H9 (cell line): ENCODE measurements at regions not wholly inside any gene's neighbourhood (a gene's known extent, or its start where the extent isn't known, plus 50 kb on each side); places are given as distances from the start of the nearest gene placed in this dataset.

Experiments
- DNase-seq: peaks from one replicate; pipeline ENCODE4 v3.0.0-alpha.2; 2017
- H2AFZ ChIP-seq: one replicate; pipeline ENCODE4 v1.6.1; 2013; ENCODE audit warnings: mild to moderate bottlenecking, low read length, control low read depth, moderate library complexity
- H2AK5ac ChIP-seq: 2 replicates; pipeline ENCODE4 v1.6.1; 2013; ENCODE audit warnings: low read length, control low read depth, mixed read lengths; ENCODE audit not compliant: insufficient read length
- H2BK120ac ChIP-seq: one replicate; pipeline ENCODE4 v1.6.1; 2013; ENCODE audit warnings: low read depth, mild to moderate bottlenecking, low read length, control low read depth, inconsistent platforms; ENCODE audit not compliant: poor library complexity, severe bottlenecking
- H2BK12ac ChIP-seq: 2 replicates; pipeline ENCODE4 v1.6.1; 2013; ENCODE audit warnings: low read length, control low read depth, mixed read lengths, low read depth; ENCODE audit not compliant: insufficient read length
- H2BK15ac ChIP-seq: 2 replicates; pipeline ENCODE4 v1.6.1; 2013; ENCODE audit warnings: low read depth, low read length, control low read depth
- H2BK20ac ChIP-seq: one replicate; pipeline ENCODE4 v1.6.1; 2013; ENCODE audit warnings: low read depth, mild to moderate bottlenecking, low read length, control low read depth, inconsistent platforms; ENCODE audit not compliant: poor library complexity, severe bottlenecking
- H2BK5ac ChIP-seq: 2 replicates; pipeline ENCODE4 v1.6.1; 2013; ENCODE audit warnings: low read length, control low read depth, mixed read lengths; ENCODE audit not compliant: insufficient read length
- H3K14ac ChIP-seq: 2 replicates; pipeline ENCODE4 v1.6.1; 2013; ENCODE audit warnings: low read length, control low read depth; ENCODE audit not compliant: insufficient read depth
- H3K18ac ChIP-seq: 2 replicates; pipeline ENCODE4 v1.6.1; 2013; ENCODE audit warnings: low read depth, mild to moderate bottlenecking, mixed read lengths, low read length, control low read depth; ENCODE audit not compliant: insufficient read length
- H3K23ac ChIP-seq: 2 replicates; pipeline ENCODE4 v1.6.1; 2013; ENCODE audit warnings: low read length, control low read depth, mixed read lengths, low read depth; ENCODE audit not compliant: insufficient read length
- H3K23me2 ChIP-seq: 2 replicates; pipeline ENCODE4 v1.6.1; 2013; ENCODE audit warnings: low read depth, mild to moderate bottlenecking, mixed read lengths, low read length, control low read depth; ENCODE audit not compliant: insufficient read length, poor library complexity, severe bottlenecking
- H3K27ac ChIP-seq: 2 replicates; pipeline ENCODE4 v1.5.1; 2013; ENCODE audit warnings: low read length, control low read depth, mixed read lengths, low read depth; ENCODE audit not compliant: insufficient read length
- H3K27me3 ChIP-seq: 2 replicates; pipeline ENCODE4 v1.6.1; 2013; ENCODE audit warnings: low read length, control low read depth, inconsistent platforms; ENCODE audit not compliant: insufficient read depth
- H3K4ac ChIP-seq: 2 replicates; pipeline ENCODE4 v1.6.1; 2013; ENCODE audit warnings: low read depth, mild to moderate bottlenecking, control low read depth, inconsistent platforms, low read length, moderate library complexity
- H3K4me1 ChIP-seq: 2 replicates; pipeline ENCODE4 v1.6.1; 2013; ENCODE audit warnings: low read length, control low read depth, inconsistent platforms; ENCODE audit not compliant: insufficient read depth
- H3K4me2 ChIP-seq: 2 replicates; pipeline ENCODE4 v1.6.1; 2013; ENCODE audit warnings: low read length, control low read depth, mixed read lengths; ENCODE audit not compliant: insufficient read length, insufficient read depth
- H3K56ac ChIP-seq: 2 replicates; pipeline ENCODE4 v1.6.1; 2013; ENCODE audit warnings: low read depth, mild to moderate bottlenecking, mixed read lengths, low read length, control low read depth; ENCODE audit not compliant: insufficient read length
- H3K79me1 ChIP-seq: 2 replicates; pipeline ENCODE4 v1.6.1; 2013; ENCODE audit warnings: low read depth, mild to moderate bottlenecking, moderate library complexity, low read length, control low read depth, inconsistent platforms; ENCODE audit not compliant: insufficient read depth, poor library complexity, severe bottlenecking
- H3K79me2 ChIP-seq: 2 replicates; pipeline ENCODE4 v1.6.1; 2013; ENCODE audit warnings: low read length, control low read depth, inconsistent platforms; ENCODE audit not compliant: insufficient read depth
- H3K9ac ChIP-seq: 2 replicates; pipeline ENCODE4 v1.6.1; 2013; ENCODE audit warnings: low read length, control low read depth, mixed read lengths; ENCODE audit not compliant: insufficient read length; ENCODE audit errors: extremely low read depth
- H3K9me3 ChIP-seq: one replicate; pipeline ENCODE4 v1.6.1; 2013; ENCODE audit warnings: low read depth, low read length, inconsistent platforms; ENCODE audit not compliant: control insufficient read depth
- H3T11ph ChIP-seq: one replicate; pipeline ENCODE4 v1.6.1; 2013; ENCODE audit warnings: mild to moderate bottlenecking, low read length, control low read depth, inconsistent platforms
- H4K20me1 ChIP-seq: one replicate; pipeline ENCODE4 v1.6.1; 2013; ENCODE audit not compliant: control insufficient read depth, insufficient read length, insufficient read depth
- H4K5ac ChIP-seq: 2 replicates; pipeline ENCODE4 v1.6.1; 2013; ENCODE audit warnings: low read depth, mild to moderate bottlenecking, mixed read lengths, low read length, control low read depth; ENCODE audit not compliant: insufficient read length
- H4K8ac ChIP-seq: replicated peaks from 2 replicates; pipeline ENCODE4 v1.6.1; 2013; ENCODE audit warnings: low read length, control low read depth, mixed read lengths, low read depth; ENCODE audit not compliant: insufficient read length
- H4K91ac ChIP-seq: 2 replicates; pipeline ENCODE4 v1.6.1; 2013; ENCODE audit warnings: low read depth, mild to moderate bottlenecking, moderate library complexity, mixed read lengths, low read length, control low read depth; ENCODE audit not compliant: insufficient read length
- H3K27ac Mint-ChIP-seq, 3 experiments: 2 replicates in 2 of 3; 3 replicates in 1 of 3; pipeline ENCODE4 v1.8.0; 2020 to 2021; ENCODE audit warnings: mixed read lengths in 3 of 3, mild to moderate bottlenecking in 1 of 3, moderate library complexity in 1 of 3
- H3K27me3 Mint-ChIP-seq: 2 replicates; pipeline ENCODE4 v1.8.0; 2021; ENCODE audit warnings: low read depth, mild to moderate bottlenecking, moderate library complexity, mixed read lengths
- H3K36me3 Mint-ChIP-seq, 3 experiments: 2 replicates in 2 of 3; 3 replicates in 1 of 3; pipeline ENCODE4 v1.8.0; 2020 to 2021; ENCODE audit warnings: low read depth in 3 of 3, mixed read lengths in 3 of 3; ENCODE audit not compliant: insufficient read depth in 1 of 3
- H3K4me1 Mint-ChIP-seq, 2 experiments: 2 replicates each; pipeline ENCODE4 v1.8.0; 2020; ENCODE audit warnings: mixed read lengths in 2 of 2
- H3K4me3 Mint-ChIP-seq, 2 experiments: 2 replicates in 1 of 2; 3 replicates in 1 of 2; pipeline ENCODE4 v1.8.0; 2020 to 2021; ENCODE audit warnings: mild to moderate bottlenecking in 2 of 2, mixed read lengths in 2 of 2, moderate library complexity in 1 of 2
- H3K9me3 Mint-ChIP-seq, 2 experiments: 2 replicates in 1 of 2; 3 replicates in 1 of 2; pipeline ENCODE4 v1.8.0; 2020; ENCODE audit warnings: mild to moderate bottlenecking in 2 of 2, mixed read lengths in 2 of 2, moderate library complexity in 1 of 2
- WGBS: extraction: QIAGEN DNeasy Blood & Tissue Kit; methylation state at CpG from one replicate; pipeline ENCODE4 v1.1.7; 2013; ENCODE audit warnings: missing lambda C conversion rate, low lambda C conversion rate, mixed read lengths; ENCODE audit not compliant: insufficient read length; ENCODE audit errors: extremely low coverage; 5-methylcytosine and 5-hydroxymethylcytosine counted together
- TF ChIP-seq, protein P1 (sequence below): fragments of 200-600 bp; sonication (generic); conservative IDR thresholded peaks from 3 replicates; pipeline ENCODE4 v1.8.0; 2021; ENCODE audit warnings: antibody characterized with exemption, mild to moderate bottlenecking

DNA sequence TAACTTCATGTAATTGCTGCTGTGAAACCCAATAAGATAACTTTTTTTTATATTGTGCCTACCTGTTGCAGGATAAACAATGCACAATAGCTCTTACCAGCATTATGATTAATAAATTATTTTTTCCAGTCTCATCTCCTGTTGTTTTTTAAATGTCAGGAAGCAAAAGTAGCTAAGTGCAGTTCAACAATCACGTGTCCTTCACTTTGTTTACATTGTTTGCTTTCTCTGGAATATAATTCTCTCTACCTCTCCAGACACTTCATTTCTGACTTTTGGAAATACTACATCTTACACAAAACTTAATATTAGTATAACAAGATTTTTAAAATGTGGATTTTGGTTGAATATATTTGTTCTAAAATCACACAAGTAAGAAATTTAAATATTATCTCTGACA, 1359.4 kb downstream of the SLITRK1 start:
- H4K91ac ChIP-seq: no peak overlapping the region
- H3K27me3 Mint-ChIP-seq: no peaks in the 10 kb centered on the region
- no CpG with 5 or more reads among the region's 1 CpG for WGBS

More for the DNA sequence above, 1359.4 kb downstream of the SLITRK1 start:
- no peaks in the 10 kb centered on the region for H3K79me2 ChIP-seq
- H4K5ac ChIP-seq: no peak overlapping the region
- no peaks in the 10 kb centered on the region for H4K20me1 ChIP-seq
- H3K23ac ChIP-seq: no peak overlapping the region
- H3K4me1 ChIP-seq: no peaks in the 10 kb centered on the region
- no peak overlapping the region for H2AK5ac ChIP-seq
- H3K27me3 ChIP-seq: no peaks in the 10 kb centered on the region
- H3K27ac Mint-ChIP-seq: no peak overlapping the region
- H3K27ac ChIP-seq: no peak overlapping the region
- H3K9me3 Mint-ChIP-seq: no peaks in the 10 kb centered on the region
- no peak overlapping the region for H2BK12ac ChIP-seq
- H3K4ac ChIP-seq: no peak overlapping the region
- H4K8ac ChIP-seq: no peak overlapping the region
- no peak overlapping the region for H3K9ac ChIP-seq
- H2BK5ac ChIP-seq: no peak overlapping the region
- no peaks in the 10 kb centered on the region for H3K36me3 Mint-ChIP-seq
- H3K4me2 ChIP-seq: no peak overlapping the region
- no peak overlapping the region for H3T11ph ChIP-seq
- no peak overlapping the region for H2BK120ac ChIP-seq
- no peak overlapping the region for H3K4me3 Mint-ChIP-seq
- H3K79me1 ChIP-seq: no peaks in the 10 kb centered on the region
- H2AFZ ChIP-seq: no peak overlapping the region
- no peak overlapping the region for H3K56ac ChIP-seq
- H2BK20ac ChIP-seq: no peak overlapping the region
- no peak overlapping the region for H3K14ac ChIP-seq
- no peaks in the 10 kb centered on the region for H3K9me3 ChIP-seq
- H2BK15ac ChIP-seq: no peak overlapping the region
- no peak overlapping the region for H3K18ac ChIP-seq
- TF ChIP-seq, protein P1, sequence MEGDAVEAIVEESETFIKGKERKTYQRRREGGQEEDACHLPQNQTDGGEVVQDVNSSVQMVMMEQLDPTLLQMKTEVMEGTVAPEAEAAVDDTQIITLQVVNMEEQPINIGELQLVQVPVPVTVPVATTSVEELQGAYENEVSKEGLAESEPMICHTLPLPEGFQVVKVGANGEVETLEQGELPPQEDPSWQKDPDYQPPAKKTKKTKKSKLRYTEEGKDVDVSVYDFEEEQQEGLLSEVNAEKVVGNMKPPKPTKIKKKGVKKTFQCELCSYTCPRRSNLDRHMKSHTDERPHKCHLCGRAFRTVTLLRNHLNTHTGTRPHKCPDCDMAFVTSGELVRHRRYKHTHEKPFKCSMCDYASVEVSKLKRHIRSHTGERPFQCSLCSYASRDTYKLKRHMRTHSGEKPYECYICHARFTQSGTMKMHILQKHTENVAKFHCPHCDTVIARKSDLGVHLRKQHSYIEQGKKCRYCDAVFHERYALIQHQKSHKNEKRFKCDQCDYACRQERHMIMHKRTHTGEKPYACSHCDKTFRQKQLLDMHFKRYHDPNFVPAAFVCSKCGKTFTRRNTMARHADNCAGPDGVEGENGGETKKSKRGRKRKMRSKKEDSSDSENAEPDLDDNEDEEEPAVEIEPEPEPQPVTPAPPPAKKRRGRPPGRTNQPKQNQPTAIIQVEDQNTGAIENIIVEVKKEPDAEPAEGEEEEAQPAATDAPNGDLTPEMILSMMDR: no peak
- no peak for DNase-seq
- no peaks in the 10 kb centered on the region for H3K23me2 ChIP-seq
- no peaks in the 10 kb centered on the region for H3K4me1 Mint-ChIP-seq
